Subcutaneous abdominal adipose tissue (tissue), 5 donors: ENCODE measurements at regions not wholly inside any gene's neighbourhood (a gene's known extent, or its start where the extent isn't known, plus 50 kb on each side); places are given as distances from the start of the nearest gene placed in this dataset.

Source experiments
- H3K27ac ChIP-seq: one replicate; pipeline ENCODE4 v1.7.0; 2013; ENCODE audit warnings: low read depth, mild to moderate bottlenecking, inconsistent platforms, low read length, moderate library complexity
- H3K27me3 ChIP-seq, 5 donors: one replicate each; pipeline ENCODE4 v1.7.0; 2013; ENCODE audit warnings: low read length in 5 of 5, inconsistent platforms in 1 of 5; ENCODE audit not compliant: control insufficient read depth in 5 of 5, insufficient read depth in 4 of 5
- H3K36me3 ChIP-seq, 5 donors: one replicate each; pipeline ENCODE4 v1.7.0; 2013; ENCODE audit warnings: low read length in 5 of 5; ENCODE audit not compliant: control insufficient read depth in 5 of 5, insufficient read depth in 5 of 5
- H3K4me1 ChIP-seq, 5 donors: one replicate each; pipeline ENCODE4 v1.7.0; 2013; ENCODE audit warnings: low read length in 5 of 5, mild to moderate bottlenecking in 3 of 5, moderate library complexity in 1 of 5; ENCODE audit not compliant: control insufficient read depth in 5 of 5, insufficient read depth in 5 of 5
- H3K4me3 ChIP-seq, 5 donors: one replicate each; pipeline ENCODE4 v1.7.0; 2013; ENCODE audit warnings: low read length in 5 of 5, low read depth in 1 of 5
- H3K9ac ChIP-seq, 5 donors: one replicate each; pipeline ENCODE4 v1.7.0; 2013; ENCODE audit warnings: low read length in 5 of 5, mild to moderate bottlenecking in 4 of 5, moderate library complexity in 3 of 5
- H3K9me3 ChIP-seq, 5 donors: one replicate each; pipeline ENCODE4 v1.7.0; 2013; ENCODE audit warnings: low read length in 5 of 5; ENCODE audit not compliant: control insufficient read depth in 5 of 5
- donor health status: healthy.
- donor health status: healthy.
- donor health status: healthy.
- donor health status: healthy.
- donor health status: healthy.

GRCh38 chr3:18159681-18160080, 265.5 kb downstream of the SATB1 start:
- H3K27me3 ChIP-seq = no peaks in the 10 kb centered on the region
- no peak overlapping the region for H3K4me3 ChIP-seq
- H3K27ac ChIP-seq = no peak overlapping the region
- no peak overlapping the region for H3K9ac ChIP-seq
- no peaks in the 10 kb centered on the region for H3K36me3 ChIP-seq
- no peaks in the 10 kb centered on the region for H3K4me1 ChIP-seq
- H3K9me3 ChIP-seq = no peaks in the 10 kb centered on the region

GRCh38 chr3:18153571-18154173, 271.5 kb downstream of the SATB1 start:
- no peak overlapping the region for H3K4me3 ChIP-seq
- no peak overlapping the region for H3K27ac ChIP-seq
- no peaks in the 10 kb centered on the region for H3K4me1 ChIP-seq
- H3K36me3 ChIP-seq = no peaks in the 10 kb centered on the region
- no peak overlapping the region for H3K9ac ChIP-seq
- H3K27me3 ChIP-seq = no peaks in the 10 kb centered on the region
- H3K9me3 ChIP-seq = no peaks in the 10 kb centered on the region

- Histone ChIP-seq H3K9me3 (no peaks in the 10 kb centered on the region), H3K4me1 (no peaks in the 10 kb centered on the region), H3K27me3 (no peaks in the 10 kb centered on the region), H3K4me3 (no peak overlapping the region), H3K36me3 (no peaks in the 10 kb centered on the region), H3K9ac (no peak overlapping the region), H3K27ac (no peak overlapping the region)
Observed at GRCh38 chr3:18151199-18151598, 273.9 kb downstream of the SATB1 start.

- H3K4me1 ChIP-seq = no peaks in the 10 kb centered on the region
- H3K9me3 ChIP-seq = no peaks in the 10 kb centered on the region
- no peak overlapping the region for H3K9ac ChIP-seq
- H3K27ac ChIP-seq = no peak overlapping the region
- no peaks in the 10 kb centered on the region for H3K27me3 ChIP-seq
- H3K36me3 ChIP-seq = no peaks in the 10 kb centered on the region
- no peak overlapping the region for H3K4me3 ChIP-seq
Observed at GRCh38 chr3:18149935-18150334, 275.2 kb downstream of the SATB1 start.

GRCh38 chr3:18149386-18149785, 275.8 kb downstream of the SATB1 start:
- no peaks in the 10 kb centered on the region for H3K4me1 ChIP-seq
- no peaks in the 10 kb centered on the region for H3K27me3 ChIP-seq
- no peak overlapping the region for H3K9ac ChIP-seq
- H3K36me3 ChIP-seq = no peaks in the 10 kb centered on the region
- H3K4me3 ChIP-seq = no peak overlapping the region
- H3K9me3 ChIP-seq = no peaks in the 10 kb centered on the region
- no peak overlapping the region for H3K27ac ChIP-seq

GRCh38 chr3:18144571-18144970, 280.6 kb downstream of the SATB1 start:
- Histone ChIP-seq H3K36me3 (no peaks in the 10 kb centered on the region), H3K9me3 (no peaks in the 10 kb centered on the region), H3K9ac (no peak overlapping the region), H3K27me3 (no peaks in the 10 kb centered on the region), H3K27ac (no peak overlapping the region), H3K4me3 (no peak overlapping the region), H3K4me1 (no peaks in the 10 kb centered on the region)

- no peak overlapping the region for H3K4me3 ChIP-seq
- no peak overlapping the region for H3K27ac ChIP-seq
- no peaks in the 10 kb centered on the region for H3K4me1 ChIP-seq
- no peaks in the 10 kb centered on the region for H3K36me3 ChIP-seq
- no peaks in the 10 kb centered on the region for H3K27me3 ChIP-seq
- H3K9me3 ChIP-seq = no peaks in the 10 kb centered on the region
- H3K9ac ChIP-seq = no peak overlapping the region
Observed at GRCh38 chr3:18143258-18143780, 281.8 kb downstream of the SATB1 start.

GRCh38 chr3:18137958-18138357, 287.2 kb downstream of the SATB1 start:
- Histone ChIP-seq H3K27ac (no peak overlapping the region), H3K4me3 (no peak overlapping the region), H3K27me3 (no peaks in the 10 kb centered on the region), H3K4me1 (no peaks in the 10 kb centered on the region), H3K9ac (no peak overlapping the region), H3K9me3 (no peaks in the 10 kb centered on the region), H3K36me3 (no peaks in the 10 kb centered on the region)

GRCh38 chr3:18135060-18135814, 289.9 kb downstream of the SATB1 start:
- H3K9ac ChIP-seq = no peak overlapping the region
- no peak overlapping the region for H3K4me3 ChIP-seq
- H3K36me3 ChIP-seq = no peaks in the 10 kb centered on the region
- H3K27ac ChIP-seq = no peak overlapping the region
- no peaks in the 10 kb centered on the region for H3K4me1 ChIP-seq
- no peaks in the 10 kb centered on the region for H3K27me3 ChIP-seq
- no peaks in the 10 kb centered on the region for H3K9me3 ChIP-seq

- no peaks in the 10 kb centered on the region for H3K9me3 ChIP-seq
- no peak overlapping the region for H3K4me3 ChIP-seq
- no peaks in the 10 kb centered on the region for H3K4me1 ChIP-seq
- no peak overlapping the region for H3K9ac ChIP-seq
- no peaks in the 10 kb centered on the region for H3K36me3 ChIP-seq
- H3K27ac ChIP-seq = no peak overlapping the region
- no peaks in the 10 kb centered on the region for H3K27me3 ChIP-seq
Observed at GRCh38 chr3:18134386-18135059, 290.6 kb downstream of the SATB1 start.
